GM12878 (cell line): ENCODE measurements at regions not wholly inside any gene's neighbourhood (a gene's known extent, or its start where the extent isn't known, plus 50 kb on each side); places are given as distances from the start of the nearest gene placed in this dataset.

Experiments
- ATAC-seq: fragments of 200-7000 bp; cut with Tn5 transposase; 3 replicates; pipeline ENCODE4 v1.9.1; 2020; ENCODE audit warnings: mild to moderate bottlenecking, moderate library complexity
- BruUV-seq: library from RNA; stranded (reverse); fragments of 400-500 nt; replicated peaks from 2 replicates; lab custom pipeline; 2021; lab: Mats Ljungman, UMichigan
- CTCF ChIA-PET: fragments of 300-600 bp; sonication (Branson Sonifier 250); formaldehyde crosslinking; extraction: SDS; loops from one replicate; lab custom pipeline; 2021; ENCODE audit warnings: inconsistent platforms; lab: Yijun Ruan, JAX
- POLR2A ChIA-PET: fragments of 350-600 bp; formaldehyde crosslinking; extraction: SDS; loops from one replicate; lab custom pipeline; 2021; ENCODE audit warnings: inconsistent platforms; lab: Charles Lee
- RAD21 ChIA-PET: fragments of 300-600 bp; sonication (Branson Sonifier 250); formaldehyde crosslinking; loops from one replicate; lab custom pipeline; 2023; ENCODE audit warnings: antibody characterized with exemption; ENCODE audit not compliant: unreplicated experiment; lab: Charles Lee
- SMC1A ChIA-PET: fragments of 300-600 bp; sonication (Branson Sonifier 250); formaldehyde crosslinking; loops from one replicate; lab custom pipeline; 2023; ENCODE audit not compliant: unreplicated experiment, uncharacterized antibody; lab: Charles Lee
- DNase-seq: peaks from one replicate; pipeline ENCODE4 v3.0.0-alpha.2; 2011; ENCODE audit warnings: low read depth, low spot score
- FAIRE-seq: peaks from 3 replicates; lab custom pipeline; 2011; peaks lifted over from hg19 to GRCh38; lab: Jason Lieb, UNC
- H2AFZ ChIP-seq: 2 replicates; pipeline ENCODE4 v1.6.0; 2011; ENCODE audit warnings: low read depth, low read length, control low read depth; ENCODE audit not compliant: control insufficient read depth
- H3K27ac ChIP-seq: 2 replicates; pipeline ENCODE4 v1.5.1; 2011; ENCODE audit warnings: control low read depth; ENCODE audit not compliant: control insufficient read depth, insufficient read depth
- H3K27me3 ChIP-seq, 2 experiments: replicated peaks in 1 of 2; 2 replicates each; pipeline versions ENCODE4 v1.6.0 to v1.6.1; 2011; ENCODE audit warnings: low read length in 1 of 2; ENCODE audit not compliant: control insufficient read depth in 2 of 2, insufficient read depth in 2 of 2
- H3K36me3 ChIP-seq, 2 experiments: 2 replicates each; pipeline ENCODE4 v1.5.1; 2011; ENCODE audit warnings: low read length in 1 of 2; ENCODE audit not compliant: control insufficient read depth in 2 of 2, insufficient read depth in 2 of 2
- H3K4me1 ChIP-seq: 2 replicates; pipeline ENCODE4 v1.6.1; 2011; ENCODE audit warnings: mild to moderate bottlenecking, low read length, moderate library complexity, mixed read lengths; ENCODE audit not compliant: control insufficient read depth, insufficient read depth
- H3K4me2 ChIP-seq: 2 replicates; pipeline ENCODE4 v1.6.0; 2011; ENCODE audit warnings: control low read depth; ENCODE audit not compliant: control insufficient read depth, insufficient read depth
- H3K4me3 ChIP-seq: fragments of 200-600 bp; sonication (generic); 2 replicates; pipeline ENCODE4 v1.5.1; 2016
- H3K79me2 ChIP-seq: 2 replicates; pipeline ENCODE4 v1.6.0; 2011; ENCODE audit warnings: low read length; ENCODE audit not compliant: control insufficient read depth, insufficient read depth
- H3K9ac ChIP-seq: 2 replicates; pipeline ENCODE4 v1.8.0; 2011; ENCODE audit warnings: low read length, control low read depth, mixed read lengths; ENCODE audit not compliant: control insufficient read depth, insufficient read depth
- H3K9me3 ChIP-seq: replicated peaks from 3 replicates; pipeline ENCODE4 v1.5.1; 2011; ENCODE audit warnings: mild to moderate bottlenecking, low read length; ENCODE audit not compliant: control insufficient read depth, insufficient read depth
- H4K20me1 ChIP-seq: 2 replicates; pipeline ENCODE4 v1.6.0; 2011; ENCODE audit not compliant: control insufficient read depth, insufficient read depth
- FOS ChIP-seq: IDR thresholded peaks from 3 replicates; pipeline ENCODE4 v1.6.1; 2011; ENCODE audit warnings: borderline replicate concordance; ENCODE audit not compliant: insufficient read length; ENCODE audit errors: extremely low read depth
- MEF2A ChIP-seq: IDR thresholded peaks from 2 replicates; pipeline ENCODE4 v1.6.1; 2011; ENCODE audit warnings: low read depth, mild to moderate bottlenecking, low read length, moderate library complexity; ENCODE audit not compliant: insufficient read depth
- MYB ChIP-seq: fragments of 150-350 bp; IDR thresholded peaks from 2 replicates; pipeline ENCODE4 v1.6.1; 2014; ENCODE audit warnings: mild to moderate bottlenecking, low read depth, low read length, borderline replicate concordance
- PML ChIP-seq: IDR thresholded peaks from 2 replicates; pipeline ENCODE4 v1.6.1; 2012; ENCODE audit warnings: low read length, inconsistent platforms
- SRF ChIP-seq, 2 experiments: IDR thresholded peaks; 2 replicates each; pipeline ENCODE4 v1.6.1; 2011; ENCODE audit warnings: low read depth in 2 of 2, low read length in 2 of 2, mild to moderate bottlenecking in 1 of 2, moderate library complexity in 1 of 2
- WGBS: methylation state at CpG from one replicate; pipeline ENCODE4 v1.1.6; 2016; ENCODE audit warnings: low lambda C conversion rate; ENCODE audit not compliant: insufficient replicate concordance, insufficient coverage; ENCODE audit errors: missing lambda C conversion rate; 5-methylcytosine and 5-hydroxymethylcytosine counted together
- in situ Hi-C: fragments of 300-500 bp; cut with MboI; formaldehyde crosslinking; loops from 9 replicates; pipeline ENCODE4 v1.14.3; 2018; ENCODE audit warnings: mixed read lengths
- intact Hi-C: fragments of 100-400 bp; cut with micrococcal nuclease; formaldehyde crosslinking; loops from one replicate; pipeline ENCODE4 v1.14.2; 2022; ENCODE audit not compliant: unreplicated experiment
- TF ChIP-seq, protein P1 (sequence below): IDR thresholded peaks from 2 replicates; pipeline ENCODE4 v1.6.1; 2011; ENCODE audit warnings: mild to moderate bottlenecking, low read depth, low read length, moderate library complexity; ENCODE audit not compliant: insufficient replicate concordance
- TF ChIP-seq, protein P2 (sequence below): IDR thresholded peaks from 2 replicates; pipeline ENCODE4 v1.6.1; 2012; ENCODE audit warnings: improper control_type of control experiment, low read depth, low read length; ENCODE audit not compliant: insufficient replicate concordance
- TF ChIP-seq, protein P3 (sequence below): fragments of 450-650 bp; IDR thresholded peaks from 2 replicates; pipeline ENCODE4 v1.6.1; 2017; ENCODE audit warnings: low read depth, mild to moderate bottlenecking, moderate library complexity

DNA sequence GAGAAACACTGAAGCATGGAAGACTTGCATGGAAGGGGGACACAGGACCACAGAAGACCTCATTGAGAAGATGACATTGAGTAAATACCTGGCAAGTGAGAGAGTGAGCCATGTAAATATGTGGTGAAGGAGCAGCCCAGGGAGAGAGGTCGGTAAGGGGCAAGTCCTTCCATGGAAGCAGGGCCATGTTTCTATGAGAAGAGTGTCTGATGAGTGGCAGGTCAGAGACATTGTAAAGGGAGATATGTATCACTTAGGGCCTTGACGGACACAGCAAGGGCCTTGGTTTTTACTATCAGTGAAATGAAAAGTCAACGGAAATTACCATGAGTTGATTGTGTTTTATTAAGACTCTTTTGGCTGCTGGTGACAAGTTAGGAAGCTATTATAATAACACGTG lies 336.4 kb downstream of the PLK2 start:
- no peaks in the 10 kb centered on the region for H3K9me3 ChIP-seq
- TF ChIP-seq FOS (no peak), MEF2A (no peak), SRF (IDR thresholded peaks at IDR 0.05; ENCODE audit: low read depth in 2 of 2, low read length in 2 of 2) (no peak), MYB (no peak), PML (no peak)
- TF ChIP-seq, protein P1, sequence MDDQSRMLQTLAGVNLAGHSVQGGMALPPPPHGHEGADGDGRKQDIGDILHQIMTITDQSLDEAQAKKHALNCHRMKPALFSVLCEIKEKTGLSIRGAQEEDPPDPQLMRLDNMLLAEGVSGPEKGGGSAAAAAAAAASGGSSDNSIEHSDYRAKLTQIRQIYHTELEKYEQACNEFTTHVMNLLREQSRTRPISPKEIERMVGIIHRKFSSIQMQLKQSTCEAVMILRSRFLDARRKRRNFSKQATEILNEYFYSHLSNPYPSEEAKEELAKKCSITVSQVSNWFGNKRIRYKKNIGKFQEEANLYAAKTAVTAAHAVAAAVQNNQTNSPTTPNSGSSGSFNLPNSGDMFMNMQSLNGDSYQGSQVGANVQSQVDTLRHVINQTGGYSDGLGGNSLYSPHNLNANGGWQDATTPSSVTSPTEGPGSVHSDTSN, result no peak
- TF ChIP-seq, protein P2, sequence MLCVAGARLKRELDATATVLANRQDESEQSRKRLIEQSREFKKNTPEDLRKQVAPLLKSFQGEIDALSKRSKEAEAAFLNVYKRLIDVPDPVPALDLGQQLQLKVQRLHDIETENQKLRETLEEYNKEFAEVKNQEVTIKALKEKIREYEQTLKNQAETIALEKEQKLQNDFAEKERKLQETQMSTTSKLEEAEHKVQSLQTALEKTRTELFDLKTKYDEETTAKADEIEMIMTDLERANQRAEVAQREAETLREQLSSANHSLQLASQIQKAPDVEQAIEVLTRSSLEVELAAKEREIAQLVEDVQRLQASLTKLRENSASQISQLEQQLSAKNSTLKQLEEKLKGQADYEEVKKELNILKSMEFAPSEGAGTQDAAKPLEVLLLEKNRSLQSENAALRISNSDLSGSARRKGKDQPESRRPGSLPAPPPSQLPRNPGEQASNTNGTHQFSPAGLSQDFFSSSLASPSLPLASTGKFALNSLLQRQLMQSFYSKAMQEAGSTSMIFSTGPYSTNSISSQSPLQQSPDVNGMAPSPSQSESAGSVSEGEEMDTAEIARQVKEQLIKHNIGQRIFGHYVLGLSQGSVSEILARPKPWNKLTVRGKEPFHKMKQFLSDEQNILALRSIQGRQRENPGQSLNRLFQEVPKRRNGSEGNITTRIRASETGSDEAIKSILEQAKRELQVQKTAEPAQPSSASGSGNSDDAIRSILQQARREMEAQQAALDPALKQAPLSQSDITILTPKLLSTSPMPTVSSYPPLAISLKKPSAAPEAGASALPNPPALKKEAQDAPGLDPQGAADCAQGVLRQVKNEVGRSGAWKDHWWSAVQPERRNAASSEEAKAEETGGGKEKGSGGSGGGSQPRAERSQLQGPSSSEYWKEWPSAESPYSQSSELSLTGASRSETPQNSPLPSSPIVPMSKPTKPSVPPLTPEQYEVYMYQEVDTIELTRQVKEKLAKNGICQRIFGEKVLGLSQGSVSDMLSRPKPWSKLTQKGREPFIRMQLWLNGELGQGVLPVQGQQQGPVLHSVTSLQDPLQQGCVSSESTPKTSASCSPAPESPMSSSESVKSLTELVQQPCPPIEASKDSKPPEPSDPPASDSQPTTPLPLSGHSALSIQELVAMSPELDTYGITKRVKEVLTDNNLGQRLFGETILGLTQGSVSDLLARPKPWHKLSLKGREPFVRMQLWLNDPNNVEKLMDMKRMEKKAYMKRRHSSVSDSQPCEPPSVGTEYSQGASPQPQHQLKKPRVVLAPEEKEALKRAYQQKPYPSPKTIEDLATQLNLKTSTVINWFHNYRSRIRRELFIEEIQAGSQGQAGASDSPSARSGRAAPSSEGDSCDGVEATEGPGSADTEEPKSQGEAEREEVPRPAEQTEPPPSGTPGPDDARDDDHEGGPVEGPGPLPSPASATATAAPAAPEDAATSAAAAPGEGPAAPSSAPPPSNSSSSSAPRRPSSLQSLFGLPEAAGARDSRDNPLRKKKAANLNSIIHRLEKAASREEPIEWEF, result no peak
- TF ChIP-seq, protein P3, sequence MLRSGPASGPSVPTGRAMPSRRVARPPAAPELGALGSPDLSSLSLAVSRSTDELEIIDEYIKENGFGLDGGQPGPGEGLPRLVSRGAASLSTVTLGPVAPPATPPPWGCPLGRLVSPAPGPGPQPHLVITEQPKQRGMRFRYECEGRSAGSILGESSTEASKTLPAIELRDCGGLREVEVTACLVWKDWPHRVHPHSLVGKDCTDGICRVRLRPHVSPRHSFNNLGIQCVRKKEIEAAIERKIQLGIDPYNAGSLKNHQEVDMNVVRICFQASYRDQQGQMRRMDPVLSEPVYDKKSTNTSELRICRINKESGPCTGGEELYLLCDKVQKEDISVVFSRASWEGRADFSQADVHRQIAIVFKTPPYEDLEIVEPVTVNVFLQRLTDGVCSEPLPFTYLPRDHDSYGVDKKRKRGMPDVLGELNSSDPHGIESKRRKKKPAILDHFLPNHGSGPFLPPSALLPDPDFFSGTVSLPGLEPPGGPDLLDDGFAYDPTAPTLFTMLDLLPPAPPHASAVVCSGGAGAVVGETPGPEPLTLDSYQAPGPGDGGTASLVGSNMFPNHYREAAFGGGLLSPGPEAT, result no peak
- H3K4me2 ChIP-seq, result no peak overlapping the region
- ChIA-PET SMC1A (interaction anchor here (0.5 to 1.7 kb wide), 2 partner anchors 11 to 28 kb away, joined by 3 to 6 read pairs; no protein-coding TSS in a partner anchor), CTCF (no interaction called here), POLR2A (no interaction called here), RAD21 (no interaction called here)
- intact Hi-C loops, result no loop called here
- H3K36me3 ChIP-seq, result no peaks in the 10 kb centered on the region
- H3K79me2 ChIP-seq, result no peaks in the 10 kb centered on the region
- no peak overlapping the region for H2AFZ ChIP-seq
- no peaks in the 10 kb centered on the region for H4K20me1 ChIP-seq
- WGBS, result 37% methylated on average over 4 of the region's 4 CpGs
- in situ Hi-C loops, result no loop called here
- no peak for ATAC-seq
- no peaks in the 10 kb centered on the region for H3K4me1 ChIP-seq
- H3K4me3 ChIP-seq, result no peak overlapping the region
- BruUV-seq, result no TSS peak
- no peak for DNase-seq
- H3K9ac ChIP-seq, result no peak overlapping the region
- H3K27ac ChIP-seq, result no peak overlapping the region
- FAIRE-seq, result no peak
- no peaks in the 10 kb centered on the region for H3K27me3 ChIP-seq
